ENCODE measurements at regions not wholly inside any gene's neighbourhood (a gene's known extent, or its start where the extent isn't known, plus 50 kb on each side); places are given as distances from the start of the nearest gene placed in this dataset.
A peak's percentile ranks its signal among the peaks of the same experiment; 100 is the strongest.

DNA sequence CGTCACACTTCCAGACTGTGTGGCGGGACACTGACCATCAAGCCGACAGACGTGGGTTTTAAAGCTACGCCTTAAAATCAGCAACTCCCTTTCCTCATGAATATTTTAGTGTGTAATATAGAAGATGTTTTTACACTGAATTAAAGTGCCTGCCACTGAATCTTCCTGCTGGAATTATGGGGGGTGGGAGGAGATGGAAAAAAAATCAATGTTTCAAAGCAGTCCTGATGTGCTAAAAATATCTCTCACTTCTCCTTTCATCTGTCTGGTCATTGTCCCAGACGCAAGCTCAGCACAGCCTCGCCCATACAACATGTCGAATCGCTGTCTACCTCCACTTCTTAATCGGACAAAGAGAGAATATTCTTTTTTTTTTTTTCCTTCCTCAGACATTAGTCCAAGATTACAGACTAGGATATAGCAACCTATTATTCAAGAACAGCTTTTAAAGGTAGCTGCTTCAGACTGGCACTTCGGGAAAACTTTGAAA is 165.1 kb upstream of the KLF14 start:
- peak overlapping the region; percentile 93 for H3K27ac ChIP-seq (ENCODE audit: control insufficient read depth, insufficient read depth, low read length)
- DNase-seq (ENCODE audit: low read depth, low spot score) (no peak), FAIRE-seq (no peak)
- TF ChIP-seq EZH2 (IDR thresholded peaks at IDR 0.05; ENCODE audit: low read length) = no peak
- TF ChIP-seq, protein P1, sequence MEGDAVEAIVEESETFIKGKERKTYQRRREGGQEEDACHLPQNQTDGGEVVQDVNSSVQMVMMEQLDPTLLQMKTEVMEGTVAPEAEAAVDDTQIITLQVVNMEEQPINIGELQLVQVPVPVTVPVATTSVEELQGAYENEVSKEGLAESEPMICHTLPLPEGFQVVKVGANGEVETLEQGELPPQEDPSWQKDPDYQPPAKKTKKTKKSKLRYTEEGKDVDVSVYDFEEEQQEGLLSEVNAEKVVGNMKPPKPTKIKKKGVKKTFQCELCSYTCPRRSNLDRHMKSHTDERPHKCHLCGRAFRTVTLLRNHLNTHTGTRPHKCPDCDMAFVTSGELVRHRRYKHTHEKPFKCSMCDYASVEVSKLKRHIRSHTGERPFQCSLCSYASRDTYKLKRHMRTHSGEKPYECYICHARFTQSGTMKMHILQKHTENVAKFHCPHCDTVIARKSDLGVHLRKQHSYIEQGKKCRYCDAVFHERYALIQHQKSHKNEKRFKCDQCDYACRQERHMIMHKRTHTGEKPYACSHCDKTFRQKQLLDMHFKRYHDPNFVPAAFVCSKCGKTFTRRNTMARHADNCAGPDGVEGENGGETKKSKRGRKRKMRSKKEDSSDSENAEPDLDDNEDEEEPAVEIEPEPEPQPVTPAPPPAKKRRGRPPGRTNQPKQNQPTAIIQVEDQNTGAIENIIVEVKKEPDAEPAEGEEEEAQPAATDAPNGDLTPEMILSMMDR (optimal IDR thresholded peaks at IDR 0.05 in 1 of 3, IDR thresholded peaks at IDR 0.05 in 1 of 3, conservative IDR thresholded peaks at IDR 0.05 in 1 of 3; ENCODE audit: extremely low read depth in 1 of 3, insufficient read depth in 2 of 3, low read length in 3 of 3) = no peak
- peaks cover 75% of the 10 kb centered on the region for H4K20me1 ChIP-seq (ENCODE audit: control insufficient read depth, extremely low read depth, insufficient read depth, low read length)
- H3K4me3 ChIP-seq (ENCODE audit: control insufficient read depth in 2 of 3, extremely low read depth in 1 of 3, insufficient read depth in 2 of 3, low read depth in 1 of 3, low read length in 3 of 3) = no peak overlapping the region
- H3K4me2 ChIP-seq (ENCODE audit: control insufficient read depth, extremely low read depth, insufficient read depth, low read depth, low read length) = no peak overlapping the region
- peaks cover 53 to 87% of the 10 kb centered on the region in 2 experiments for H3K36me3 ChIP-seq (ENCODE audit: control insufficient read depth in 2 of 2, extremely low read depth in 1 of 2, insufficient read depth in 2 of 2, low read length in 2 of 2)
- dilution Hi-C loops (cut with MboI; ENCODE audit: extremely low pct_ligation_motif_present, low sequenced_read_pairs) = no loop called here
- no peaks in the 10 kb centered on the region for H3K9me3 ChIP-seq (ENCODE audit: control insufficient read depth, low read depth, low read length)
- no peaks in the 10 kb centered on the region for H3K27me3 ChIP-seq (ENCODE audit: control insufficient read depth, extremely low read depth, insufficient read depth, low read length)
- H3K4me1 ChIP-seq (ENCODE audit: control insufficient read depth, extremely low read depth, insufficient read depth, low read length) = peaks cover 98% of the 10 kb centered on the region
- peaks cover 12% of the 10 kb centered on the region for H3K9me1 ChIP-seq (ENCODE audit: control insufficient read depth, extremely low read depth, insufficient read depth, low read length)
- peak overlapping the region; percentile 17 for H3K9ac ChIP-seq (ENCODE audit: control insufficient read depth, extremely low read depth, insufficient read depth, low read length)
- no peak overlapping the region for H2AFZ ChIP-seq (ENCODE audit: control insufficient read depth, low read length)
- H3K79me2 ChIP-seq (ENCODE audit: control insufficient read depth, insufficient read depth, low read length) = peaks cover 98% of the 10 kb centered on the region

DNA sequence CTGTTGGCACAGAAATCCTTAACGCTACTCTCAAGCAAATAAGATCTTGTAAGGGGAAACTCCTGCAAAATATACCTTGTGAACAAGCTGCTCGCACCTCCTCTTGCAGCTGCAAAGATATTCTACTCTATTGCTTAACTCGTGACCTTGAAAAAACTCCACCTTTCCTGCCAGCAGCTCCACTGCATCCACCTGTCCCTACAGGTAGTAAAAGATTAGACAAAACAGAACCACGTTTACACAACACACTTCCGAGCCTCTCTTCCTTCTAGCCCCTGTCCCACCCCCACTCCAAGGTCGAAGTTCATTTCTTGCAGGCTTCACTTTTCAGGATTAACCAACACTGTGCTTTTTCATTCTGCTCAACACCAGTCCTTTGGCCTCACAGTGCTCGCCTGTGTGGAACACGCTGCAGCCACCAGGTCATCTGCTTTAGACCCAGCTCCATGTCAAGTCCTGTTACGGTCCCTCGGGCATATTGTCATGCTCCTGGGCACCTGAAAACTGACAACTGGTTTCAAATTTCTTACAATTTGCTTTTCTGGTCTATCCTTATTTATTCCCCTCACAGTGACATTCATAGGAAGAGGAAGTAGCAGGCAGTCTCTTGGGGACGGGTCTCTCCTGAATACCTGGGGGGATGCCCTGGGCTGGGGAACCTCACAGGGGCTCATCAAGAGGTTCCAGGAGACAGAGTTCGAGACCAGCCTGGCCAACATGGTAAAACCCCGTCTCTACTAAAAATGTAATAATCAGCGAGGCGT is 165.8 kb upstream of the KLF14 start:
- peaks cover 12% of the 10 kb centered on the region for H3K9me1 ChIP-seq (ENCODE audit: control insufficient read depth, extremely low read depth, insufficient read depth, low read length)
- TF ChIP-seq, protein P1 (optimal IDR thresholded peaks at IDR 0.05 in 1 of 3, IDR thresholded peaks at IDR 0.05 in 1 of 3, conservative IDR thresholded peaks at IDR 0.05 in 1 of 3; ENCODE audit: extremely low read depth in 1 of 3, insufficient read depth in 2 of 3, low read length in 3 of 3) = no peak
- H3K27me3 ChIP-seq (ENCODE audit: control insufficient read depth, extremely low read depth, insufficient read depth, low read length) = no peaks in the 10 kb centered on the region
- H3K36me3 ChIP-seq (ENCODE audit: control insufficient read depth in 2 of 2, extremely low read depth in 1 of 2, insufficient read depth in 2 of 2, low read length in 2 of 2) = peaks cover 49 to 80% of the 10 kb centered on the region in 2 experiments
- DNase-seq (ENCODE audit: low read depth, low spot score) (no peak), FAIRE-seq (no peak)
- H3K27ac ChIP-seq (ENCODE audit: control insufficient read depth, insufficient read depth, low read length) = peak overlapping the region; percentile 93
- peaks cover 92% of the 10 kb centered on the region for H3K79me2 ChIP-seq (ENCODE audit: control insufficient read depth, insufficient read depth, low read length)
- peak overlapping the region; percentile 53 for H3K4me2 ChIP-seq (ENCODE audit: control insufficient read depth, extremely low read depth, insufficient read depth, low read depth, low read length)
- H3K9ac ChIP-seq (ENCODE audit: control insufficient read depth, extremely low read depth, insufficient read depth, low read length) = peak overlapping the region; percentile 23
- H4K20me1 ChIP-seq (ENCODE audit: control insufficient read depth, extremely low read depth, insufficient read depth, low read length) = peaks cover 68% of the 10 kb centered on the region
- H2AFZ ChIP-seq (ENCODE audit: control insufficient read depth, low read length) = no peak overlapping the region
- H3K9me3 ChIP-seq (ENCODE audit: control insufficient read depth, low read depth, low read length) = no peaks in the 10 kb centered on the region
- dilution Hi-C loops (cut with MboI; ENCODE audit: extremely low pct_ligation_motif_present, low sequenced_read_pairs) = no loop called here
- no peak overlapping the region for H3K4me3 ChIP-seq (ENCODE audit: control insufficient read depth in 2 of 3, extremely low read depth in 1 of 3, insufficient read depth in 2 of 3, low read depth in 1 of 3, low read length in 3 of 3)
- peaks cover 97% of the 10 kb centered on the region for H3K4me1 ChIP-seq (ENCODE audit: control insufficient read depth, extremely low read depth, insufficient read depth, low read length)

All from keratinocyte (primary cell).